HepG2 (cell line): ENCODE measurements at regions not wholly inside any gene's neighbourhood (a gene's known extent, or its start where the extent isn't known, plus 50 kb on each side); places are given as distances from the start of the nearest gene placed in this dataset.
A peak's percentile ranks its signal among the peaks of the same experiment; 100 is the strongest.

Experiments used
- GZF1 ChIP-seq: sonication (generic); formaldehyde crosslinking; IDR thresholded peaks from 2 replicates; pipeline ENCODE4 v1.5.1; 2020; ENCODE audit warnings: mild to moderate bottlenecking, missing genetic modification reagents
- HOXA7 ChIP-seq: sonication (generic); formaldehyde crosslinking; IDR thresholded peaks from 2 replicates; pipeline ENCODE4 v1.8.1; 2022; ENCODE audit warnings: mild to moderate bottlenecking, missing genetic modification reagents, moderate library complexity
- IKZF1 ChIP-seq: fragments of 450-650 bp; IDR thresholded peaks from 2 replicates; pipeline ENCODE4 v1.7.1; 2016
- ONECUT2 ChIP-seq: sonication (generic); formaldehyde crosslinking; IDR thresholded peaks from 2 replicates; pipeline ENCODE4 v1.4.0; 2020; ENCODE audit warnings: missing genetic modification reagents
- PRPF4 ChIP-seq: fragments of 200-400 bp; formaldehyde crosslinking; IDR thresholded peaks from 2 replicates; pipeline ENCODE4 v1.6.1; 2016; ENCODE audit warnings: low read length, low read depth; ENCODE audit not compliant: poor library complexity, severe bottlenecking
- RNF219 ChIP-seq: sonication (generic); formaldehyde crosslinking; IDR thresholded peaks from 2 replicates; pipeline ENCODE4 v1.5.0; 2020; ENCODE audit warnings: mild to moderate bottlenecking, missing genetic modification reagents
- SMAD1 ChIP-seq: sonication (generic); formaldehyde crosslinking; IDR thresholded peaks from 2 replicates; pipeline ENCODE4 v1.4.0; 2020; ENCODE audit warnings: missing genetic modification reagents, low read depth, mild to moderate bottlenecking, borderline replicate concordance
- TBX2 ChIP-seq: sonication (generic); formaldehyde crosslinking; IDR thresholded peaks from 2 replicates; pipeline ENCODE4 v1.5.0; 2020; ENCODE audit warnings: missing genetic modification reagents, mild to moderate bottlenecking, borderline replicate concordance
- ZMAT5 ChIP-seq: sonication (generic); formaldehyde crosslinking; IDR thresholded peaks from 2 replicates; pipeline ENCODE4 v1.5.0; 2020; ENCODE audit warnings: mild to moderate bottlenecking, low read depth, missing genetic modification reagents, borderline replicate concordance
- ZNF160 ChIP-seq: sonication (generic); formaldehyde crosslinking; IDR thresholded peaks from 2 replicates; pipeline ENCODE4 v1.8.0; 2022; ENCODE audit warnings: mild to moderate bottlenecking, inconsistent platforms, missing genetic modification reagents
- ZNF275 ChIP-seq: sonication (generic); formaldehyde crosslinking; IDR thresholded peaks from 2 replicates; pipeline ENCODE4 v1.8.0; 2022; ENCODE audit warnings: missing genetic modification reagents, mild to moderate bottlenecking, inconsistent platforms, borderline replicate concordance
- ZNF773 ChIP-seq: sonication (generic); formaldehyde crosslinking; IDR thresholded peaks from 2 replicates; pipeline ENCODE4 v1.4.0; 2020; ENCODE audit warnings: missing genetic modification reagents, borderline replicate concordance
- ZSCAN12 ChIP-seq: sonication (generic); formaldehyde crosslinking; IDR thresholded peaks from 2 replicates; pipeline ENCODE4 v1.9.0; 2021; ENCODE audit warnings: mild to moderate bottlenecking, missing genetic modification reagents
- ZSCAN31 ChIP-seq: sonication (generic); formaldehyde crosslinking; IDR thresholded peaks from 2 replicates; pipeline ENCODE4 v1.5.0; 2020; ENCODE audit warnings: low read depth, mild to moderate bottlenecking, missing genetic modification reagents
- TF ChIP-seq, protein P1 (sequence below), 2 experiments: sonication (generic) in 1 of 2; formaldehyde crosslinking in 1 of 2; IDR thresholded peaks; 2 replicates each; pipeline versions ENCODE4 v1.6.1 to v1.9.0; 2014 to 2022; ENCODE audit warnings: antibody characterized with exemption in 1 of 2, borderline replicate concordance in 1 of 2, inconsistent platforms in 1 of 2, low read depth in 1 of 2, missing genetic modification reagents in 1 of 2
- TF ChIP-seq, protein P2 (sequence below): sonication (generic); formaldehyde crosslinking; IDR thresholded peaks from 2 replicates; pipeline ENCODE4 v1.5.0; 2020; ENCODE audit warnings: missing genetic modification reagents

DNA sequence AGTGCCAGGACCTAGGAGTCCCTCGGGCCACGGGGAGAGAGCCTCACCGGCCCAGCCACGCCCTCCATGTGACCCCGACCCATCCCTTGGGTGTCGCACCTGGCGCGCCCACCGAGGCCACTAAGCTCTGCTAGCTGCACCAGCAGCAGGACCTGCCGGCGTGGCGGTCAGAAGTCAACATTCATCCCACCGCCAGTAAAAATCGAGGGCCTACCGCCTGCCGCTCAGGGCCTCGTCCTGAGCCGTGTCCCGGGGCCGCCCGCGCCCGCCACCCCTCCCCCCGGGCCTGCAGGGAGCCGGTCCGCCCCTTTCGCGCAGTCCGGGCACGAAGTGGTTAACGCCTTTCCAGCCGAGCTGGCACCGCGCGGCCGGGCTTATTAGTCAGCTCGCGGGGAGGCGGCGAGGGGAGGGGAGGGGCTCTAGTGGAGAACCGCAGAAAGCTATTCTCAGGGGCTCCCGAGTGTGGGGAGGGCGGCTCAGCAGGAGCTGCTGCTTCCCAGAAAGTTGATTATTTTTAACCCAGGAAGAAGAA is 124.4 kb downstream of the C9orf50 start (continued):
- TF ChIP-seq, protein P1, sequence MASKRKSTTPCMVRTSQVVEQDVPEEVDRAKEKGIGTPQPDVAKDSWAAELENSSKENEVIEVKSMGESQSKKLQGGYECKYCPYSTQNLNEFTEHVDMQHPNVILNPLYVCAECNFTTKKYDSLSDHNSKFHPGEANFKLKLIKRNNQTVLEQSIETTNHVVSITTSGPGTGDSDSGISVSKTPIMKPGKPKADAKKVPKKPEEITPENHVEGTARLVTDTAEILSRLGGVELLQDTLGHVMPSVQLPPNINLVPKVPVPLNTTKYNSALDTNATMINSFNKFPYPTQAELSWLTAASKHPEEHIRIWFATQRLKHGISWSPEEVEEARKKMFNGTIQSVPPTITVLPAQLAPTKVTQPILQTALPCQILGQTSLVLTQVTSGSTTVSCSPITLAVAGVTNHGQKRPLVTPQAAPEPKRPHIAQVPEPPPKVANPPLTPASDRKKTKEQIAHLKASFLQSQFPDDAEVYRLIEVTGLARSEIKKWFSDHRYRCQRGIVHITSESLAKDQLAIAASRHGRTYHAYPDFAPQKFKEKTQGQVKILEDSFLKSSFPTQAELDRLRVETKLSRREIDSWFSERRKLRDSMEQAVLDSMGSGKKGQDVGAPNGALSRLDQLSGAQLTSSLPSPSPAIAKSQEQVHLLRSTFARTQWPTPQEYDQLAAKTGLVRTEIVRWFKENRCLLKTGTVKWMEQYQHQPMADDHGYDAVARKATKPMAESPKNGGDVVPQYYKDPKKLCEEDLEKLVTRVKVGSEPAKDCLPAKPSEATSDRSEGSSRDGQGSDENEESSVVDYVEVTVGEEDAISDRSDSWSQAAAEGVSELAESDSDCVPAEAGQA (IDR thresholded peaks at IDR 0.05; ENCODE audit: low read depth): no peak
- TF ChIP-seq, protein P1 (CRISPR knock-in tag; IDR thresholded peaks at IDR 0.05; ENCODE audit: borderline replicate concordance): no peak; the same call in 1 of the 2 replicates
- no peak for TF ChIP-seq IKZF1
- no peak; the same call in 1 of the 2 replicates for TF ChIP-seq ZNF275 (CRISPR knock-in tag)
- TF ChIP-seq TBX2 (CRISPR knock-in tag): peak; percentile 85
- no peak; the same call in 1 of the 2 replicates for TF ChIP-seq SMAD1 (CRISPR knock-in tag)
- TF ChIP-seq GZF1 (CRISPR knock-in tag): 0 out of 2 replicates have a peak, but pooled peaks have one; percentile 15
- no peak for TF ChIP-seq ZMAT5 (CRISPR knock-in tag)
- TF ChIP-seq RNF219 (CRISPR knock-in tag): no peak
- peak; percentile 82; the same call in 1 of the 2 replicates for TF ChIP-seq ZNF773 (CRISPR knock-in tag)
- TF ChIP-seq PRPF4: peak; percentile 31
- no peak for TF ChIP-seq ZNF160
- TF ChIP-seq HOXA7 (CRISPR knock-in tag): no peak
- TF ChIP-seq ZSCAN12: no peak
- TF ChIP-seq, protein P2, sequence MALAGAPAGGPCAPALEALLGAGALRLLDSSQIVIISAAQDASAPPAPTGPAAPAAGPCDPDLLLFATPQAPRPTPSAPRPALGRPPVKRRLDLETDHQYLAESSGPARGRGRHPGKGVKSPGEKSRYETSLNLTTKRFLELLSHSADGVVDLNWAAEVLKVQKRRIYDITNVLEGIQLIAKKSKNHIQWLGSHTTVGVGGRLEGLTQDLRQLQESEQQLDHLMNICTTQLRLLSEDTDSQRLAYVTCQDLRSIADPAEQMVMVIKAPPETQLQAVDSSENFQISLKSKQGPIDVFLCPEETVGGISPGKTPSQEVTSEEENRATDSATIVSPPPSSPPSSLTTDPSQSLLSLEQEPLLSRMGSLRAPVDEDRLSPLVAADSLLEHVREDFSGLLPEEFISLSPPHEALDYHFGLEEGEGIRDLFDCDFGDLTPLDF (CRISPR knock-in tag): peak; percentile 33; the same call in 1 of the 2 replicates
- TF ChIP-seq ONECUT2 (CRISPR knock-in tag): no peak
- peak; percentile 74; the same call in 1 of the 2 replicates for TF ChIP-seq ZSCAN31 (CRISPR knock-in tag)
